Chondrocyte (in vitro differentiated cells): ENCODE measurements at regions not wholly inside any gene's neighbourhood (a gene's known extent, or its start where the extent isn't known, plus 50 kb on each side); places are given as distances from the start of the nearest gene placed in this dataset.
"Not testable (repeated sequence)": the region's sequence is repeated elsewhere in the genome, so short reads cannot be mapped to it uniquely, and the experiment has no call there.

Experiments used
- DNase-seq: peaks from one replicate; pipeline ENCODE4 v3.0.0; 2021; ENCODE audit warnings: mixed read lengths, low spot score
- H3K27ac Mint-ChIP-seq: one replicate; pipeline ENCODE4 v1.8.0; 2021; ENCODE audit warnings: mild to moderate bottlenecking, moderate library complexity, mixed read lengths; ENCODE audit not compliant: unreplicated experiment
- H3K27me3 Mint-ChIP-seq: 2 replicates; pipeline ENCODE4 v1.8.0; 2021; ENCODE audit warnings: low read depth, mixed read lengths
- H3K36me3 Mint-ChIP-seq: 2 replicates; pipeline ENCODE4 v1.8.0; 2021; ENCODE audit warnings: low read depth, mixed read lengths
- H3K4me1 Mint-ChIP-seq: 2 replicates; pipeline ENCODE4 v1.8.0; 2021; ENCODE audit warnings: low read depth, mild to moderate bottlenecking, mixed read lengths
- H3K4me3 Mint-ChIP-seq: one replicate; pipeline ENCODE4 v1.8.0; 2021; ENCODE audit warnings: mild to moderate bottlenecking, moderate library complexity, mixed read lengths; ENCODE audit not compliant: unreplicated experiment
- H3K9me3 Mint-ChIP-seq: 2 replicates; pipeline ENCODE4 v1.8.0; 2021; ENCODE audit warnings: low read depth, mixed read lengths
- CTCF ChIP-seq: fragments of 200-600 bp; sonication (generic); IDR thresholded peaks from 2 replicates; pipeline ENCODE4 v1.5.0; 2021; ENCODE audit warnings: antibody characterized with exemption, mild to moderate bottlenecking, moderate library complexity

GRCh38 chr4:97072666-97073065, 1070.6 kb downstream of the STPG2 start:
- Mint-ChIP-seq H3K36me3 (no peaks in the 10 kb centered on the region), H3K4me3 (no peak overlapping the region), H3K9me3 (no peaks in the 10 kb centered on the region), H3K27me3 (no peaks in the 10 kb centered on the region), H3K27ac (no peak overlapping the region), H3K4me1 (no peaks in the 10 kb centered on the region)
- no peak for TF ChIP-seq CTCF
- no peak for DNase-seq

- H3K4me3 Mint-ChIP-seq: no peak overlapping the region
- no peak for DNase-seq
- TF ChIP-seq CTCF: no peak
- H3K27ac Mint-ChIP-seq: no peak overlapping the region
- no peaks in the 10 kb centered on the region for H3K36me3 Mint-ChIP-seq
- no peaks in the 10 kb centered on the region for H3K4me1 Mint-ChIP-seq
- no peaks in the 10 kb centered on the region for H3K9me3 Mint-ChIP-seq
- no peaks in the 10 kb centered on the region for H3K27me3 Mint-ChIP-seq
These were observed 1070.1 kb downstream of the STPG2 start for GRCh38 chr4:97073194-97073593.

- no peak for DNase-seq
- no peaks in the 10 kb centered on the region for H3K9me3 Mint-ChIP-seq
- TF ChIP-seq CTCF: no peak
These were observed 1068.7 kb downstream of the STPG2 start for GRCh38 chr4:97074531-97074930.

GRCh38 chr4:97081951-97082350, 1061.3 kb downstream of the STPG2 start:
- DNase-seq: no peak
- H3K27ac Mint-ChIP-seq: no peak overlapping the region
- no peaks in the 10 kb centered on the region for H3K36me3 Mint-ChIP-seq
- no peaks in the 10 kb centered on the region for H3K9me3 Mint-ChIP-seq
- no peaks in the 10 kb centered on the region for H3K4me1 Mint-ChIP-seq
- H3K4me3 Mint-ChIP-seq: no peak overlapping the region
- peaks cover 2% of the 10 kb centered on the region for H3K27me3 Mint-ChIP-seq
- no peak for TF ChIP-seq CTCF

More at GRCh38 chr4:97074531-97074930, 1068.7 kb downstream of the STPG2 start:
- no peak overlapping the region for H3K27ac Mint-ChIP-seq
- H3K36me3 Mint-ChIP-seq: no peaks in the 10 kb centered on the region
- H3K27me3 Mint-ChIP-seq: no peaks in the 10 kb centered on the region
- H3K4me3 Mint-ChIP-seq: no peak overlapping the region
- H3K4me1 Mint-ChIP-seq: no peaks in the 10 kb centered on the region

- H3K27ac Mint-ChIP-seq, DNase-seq, H3K4me3 Mint-ChIP-seq, H3K27me3 Mint-ChIP-seq, H3K4me1 Mint-ChIP-seq, H3K36me3 Mint-ChIP-seq, H3K9me3 Mint-ChIP-seq: not testable (repeated sequence)
These were observed 1046.2 kb downstream of the STPG2 start for GRCh38 chr4:97097036-97097435.

- not testable (repeated sequence) for H3K9me3 Mint-ChIP-seq, H3K4me3 Mint-ChIP-seq
These were observed 1042.1 kb downstream of the STPG2 start for GRCh38 chr4:97101171-97101570.

More at GRCh38 chr4:97101171-97101570, 1042.1 kb downstream of the STPG2 start:
- H3K36me3 Mint-ChIP-seq, H3K27me3 Mint-ChIP-seq, H3K4me1 Mint-ChIP-seq, DNase-seq, H3K27ac Mint-ChIP-seq: not testable (repeated sequence)
